Type B pancreatic cell (in vitro differentiated cells): ENCODE measurements at regions not wholly inside any gene's neighbourhood (a gene's known extent, or its start where the extent isn't known, plus 50 kb on each side); places are given as distances from the start of the nearest gene placed in this dataset.
"Not testable (repeated sequence)": the region's sequence is repeated elsewhere in the genome, so short reads cannot be mapped to it uniquely, and the experiment has no call there.

Experiments used
- DNase-seq: peaks from one replicate; pipeline ENCODE4 v3.0.0; 2021; ENCODE audit warnings: mixed read lengths; ENCODE audit not compliant: unreplicated experiment; ENCODE audit errors: extremely low spot score
- H3K27ac Mint-ChIP-seq: 2 replicates; pipeline ENCODE4 v1.8.0; 2021; ENCODE audit warnings: mild to moderate bottlenecking, mixed read lengths
- H3K27me3 Mint-ChIP-seq: 2 replicates; pipeline ENCODE4 v1.8.0; 2021; ENCODE audit warnings: mixed read lengths
- H3K36me3 Mint-ChIP-seq: 2 replicates; pipeline ENCODE4 v1.8.0; 2021; ENCODE audit warnings: mixed read lengths
- H3K4me1 Mint-ChIP-seq: one replicate; pipeline ENCODE4 v1.8.0; 2021; ENCODE audit warnings: mixed read lengths; ENCODE audit not compliant: unreplicated experiment
- H3K4me3 Mint-ChIP-seq: 2 replicates; pipeline ENCODE4 v1.8.0; 2021; ENCODE audit warnings: mild to moderate bottlenecking, mixed read lengths
- H3K9me3 Mint-ChIP-seq: 2 replicates; pipeline ENCODE4 v1.8.0; 2021; ENCODE audit warnings: mixed read lengths
- CTCF ChIP-seq: fragments of 200-600 bp; sonication (generic); conservative IDR thresholded peaks from 2 replicates; pipeline ENCODE4 v1.5.0; 2021; ENCODE audit warnings: antibody characterized with exemption, mild to moderate bottlenecking

DNA sequence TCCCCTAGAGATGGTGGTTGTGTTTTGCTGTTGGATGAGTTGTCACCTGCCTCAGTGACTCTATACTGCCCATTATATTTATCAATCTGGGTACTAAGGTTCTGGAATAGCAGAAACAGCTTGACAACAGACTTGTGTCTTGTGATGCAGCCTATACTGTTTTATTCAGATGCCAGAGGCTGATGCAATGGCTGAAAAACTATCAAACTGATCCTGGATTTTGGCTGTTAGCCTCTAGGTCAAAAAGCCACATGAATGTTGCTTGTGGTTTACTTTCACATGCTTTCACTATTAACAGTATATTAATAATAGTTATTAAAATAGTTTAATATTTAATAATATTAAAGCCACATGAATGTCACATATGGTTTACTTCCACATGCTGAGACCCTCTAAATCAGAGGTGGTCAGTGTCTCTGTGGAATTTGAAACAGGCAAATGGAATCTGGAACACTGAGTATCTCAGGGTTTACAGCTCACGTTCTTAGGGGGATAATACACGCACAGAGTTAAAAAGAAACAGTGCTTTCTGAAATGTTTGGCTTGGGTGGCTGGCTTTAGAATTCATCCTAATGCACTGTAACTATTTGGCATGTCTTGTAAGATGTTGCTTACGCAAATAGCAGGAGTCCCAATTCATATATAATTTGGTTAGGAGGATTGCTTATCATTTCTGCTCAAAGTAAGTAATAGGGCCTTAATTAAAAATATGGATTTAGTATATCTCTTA is 82.5 kb upstream of the LCORL start:
- Mint-ChIP-seq H3K9me3 (peaks cover 8% of the 10 kb centered on the region), H3K27me3 (peaks cover 11% of the 10 kb centered on the region), H3K27ac (no peak overlapping the region), H3K4me3 (no peak overlapping the region), H3K4me1 (peaks cover 3% of the 10 kb centered on the region), H3K36me3 (no peaks in the 10 kb centered on the region)
- no peak for TF ChIP-seq CTCF
- DNase-seq = no peak

GRCh38 chr4:18100657-18101056 is 79.1 kb upstream of the LCORL start:
- Mint-ChIP-seq H3K4me1 (no peaks in the 10 kb centered on the region), H3K27me3 (peaks cover 6% of the 10 kb centered on the region), H3K4me3 (no peak overlapping the region), H3K27ac (no peak overlapping the region), H3K36me3 (no peaks in the 10 kb centered on the region), H3K9me3 (no peaks in the 10 kb centered on the region)
- no peak for DNase-seq
- TF ChIP-seq CTCF = no peak

DNA sequence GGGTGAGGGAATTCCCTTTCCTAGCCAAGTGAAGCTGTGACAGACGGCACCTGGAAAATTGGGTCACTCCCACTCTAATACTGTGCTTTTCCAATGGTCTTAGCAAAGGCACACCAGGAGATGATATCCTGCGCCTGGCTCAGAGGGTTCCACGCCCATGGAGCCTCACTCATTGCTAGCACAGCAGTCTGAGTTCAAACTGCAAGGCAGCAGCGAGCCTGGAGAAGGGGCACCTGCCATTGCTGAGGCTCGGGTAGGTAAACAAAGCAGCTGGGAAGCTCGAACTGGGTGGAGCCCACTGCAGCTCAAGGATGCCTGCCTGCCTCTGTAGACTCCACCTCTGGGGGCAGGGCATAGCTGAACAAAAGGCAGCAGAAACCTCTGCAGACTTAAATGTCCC is 68.9 kb upstream of the LCORL start:
- not testable (repeated sequence) for H3K4me3 Mint-ChIP-seq, H3K4me1 Mint-ChIP-seq, H3K27ac Mint-ChIP-seq, DNase-seq, H3K9me3 Mint-ChIP-seq, H3K36me3 Mint-ChIP-seq
- peaks cover 22% of the 10 kb centered on the region for H3K27me3 Mint-ChIP-seq

DNA sequence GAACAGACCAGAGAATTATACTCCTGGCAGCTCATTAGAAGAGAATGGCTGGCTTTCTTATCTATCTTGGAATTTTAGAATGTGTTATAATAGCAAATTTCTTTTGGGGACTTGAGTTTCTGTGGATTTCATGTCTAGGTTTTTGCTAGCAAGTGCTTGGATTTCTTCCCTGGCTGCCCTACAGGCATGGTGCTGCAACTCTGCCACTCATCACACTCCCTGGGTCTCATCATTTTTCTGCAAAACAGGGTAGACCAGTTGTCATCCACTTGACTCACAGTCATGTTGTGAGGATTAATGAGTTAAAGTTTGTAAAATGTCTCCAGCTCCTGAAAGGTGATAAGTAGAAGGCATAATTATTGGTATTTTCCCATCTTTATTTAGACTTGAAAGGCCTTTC is 60.7 kb upstream of the LCORL start:
- Mint-ChIP-seq H3K27me3 (peaks cover 41% of the 10 kb centered on the region), H3K9me3 (no peaks in the 10 kb centered on the region), H3K4me1 (no peaks in the 10 kb centered on the region), H3K27ac (peak overlapping the region; percentile 55), H3K4me3 (no peak overlapping the region), H3K36me3 (no peaks in the 10 kb centered on the region)
- TF ChIP-seq CTCF = no peak
- DNase-seq = no peak

DNA sequence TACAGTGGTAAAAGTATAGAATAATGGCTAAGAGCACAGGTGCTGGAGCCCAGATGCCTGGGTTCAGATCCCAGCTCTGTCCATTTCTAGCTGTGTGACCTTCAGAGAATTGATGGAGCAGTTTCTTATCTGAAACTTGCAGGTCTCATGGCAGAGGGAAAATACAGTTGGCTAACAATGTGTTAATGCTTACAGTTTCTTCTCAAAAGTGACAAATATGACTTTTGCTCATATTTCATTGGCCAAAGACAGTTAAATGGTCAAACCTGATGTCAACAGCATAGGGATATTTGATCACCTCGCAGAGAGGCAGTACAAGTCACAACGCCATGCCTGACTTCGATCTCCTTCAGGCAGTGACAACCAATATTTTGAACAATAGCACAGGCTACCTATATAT is 60.2 kb upstream of the LCORL start:
- Mint-ChIP-seq H3K9me3 (no peaks in the 10 kb centered on the region), H3K27me3 (peaks cover 40% of the 10 kb centered on the region), H3K4me1 (no peaks in the 10 kb centered on the region), H3K4me3 (no peak overlapping the region), H3K36me3 (no peaks in the 10 kb centered on the region), H3K27ac (no peak overlapping the region)
- DNase-seq = no peak
- no peak for TF ChIP-seq CTCF

- H3K27me3 Mint-ChIP-seq = peaks cover 28% of the 10 kb centered on the region
- no peaks in the 10 kb centered on the region for H3K4me1 Mint-ChIP-seq
- no peak overlapping the region for H3K4me3 Mint-ChIP-seq
- no peak for TF ChIP-seq CTCF
- no peak overlapping the region for H3K27ac Mint-ChIP-seq
- no peaks in the 10 kb centered on the region for H3K36me3 Mint-ChIP-seq
- H3K9me3 Mint-ChIP-seq = no peaks in the 10 kb centered on the region
- DNase-seq = no peak
Observed at GRCh38 chr4:18077808-18078207, 56.3 kb upstream of the LCORL start.
